GM23338 (cell line): ENCODE measurements at regions not wholly inside any gene's neighbourhood (a gene's known extent, or its start where the extent isn't known, plus 50 kb on each side); places are given as distances from the start of the nearest gene placed in this dataset.

Experiments used
- ATAC-seq: fragments of 200-7000 bp; cut with Tn5 transposase; 3 replicates; pipeline ENCODE4 v1.9.1; 2020
- DNase-seq: peaks from one replicate; pipeline ENCODE4 v3.0.0-alpha.2; 2015; ENCODE audit warnings: low spot score
- H2AFZ ChIP-seq: fragments of 200-600 bp; sonication (generic); 2 replicates; pipeline ENCODE4 v1.8.0; 2016; ENCODE audit warnings: antibody characterized with exemption, mild to moderate bottlenecking, moderate library complexity
- H3F3A ChIP-seq: fragments of 200-600 bp; sonication (generic); replicated peaks from 2 replicates; pipeline ENCODE4 v1.8.0; 2017; ENCODE audit warnings: antibody characterized with exemption, mixed run types, low read depth
- H3K27ac ChIP-seq: fragments of 200-600 bp; sonication (generic); 2 replicates; pipeline ENCODE4 v1.6.1; 2016; ENCODE audit warnings: low read depth
- H3K27me3 ChIP-seq: fragments of 200-600 bp; sonication (generic); 2 replicates; pipeline ENCODE4 v1.8.0; 2016; ENCODE audit warnings: mild to moderate bottlenecking, mixed run types, moderate library complexity; ENCODE audit not compliant: insufficient read depth
- H3K36me3 ChIP-seq: fragments of 200-600 bp; sonication (generic); 2 replicates; pipeline ENCODE4 v1.8.0; 2016; ENCODE audit warnings: mild to moderate bottlenecking; ENCODE audit not compliant: insufficient read depth
- H3K4me1 ChIP-seq: fragments of 200-600 bp; sonication (generic); 2 replicates; pipeline ENCODE4 v1.8.0; 2016; ENCODE audit warnings: mild to moderate bottlenecking, moderate library complexity; ENCODE audit not compliant: insufficient read depth
- H3K4me2 ChIP-seq: fragments of 200-600 bp; sonication (generic); 2 replicates; pipeline ENCODE4 v1.7.1; 2017; ENCODE audit warnings: mixed run types
- H3K4me3 ChIP-seq: fragments of 200-600 bp; sonication (generic); 2 replicates; pipeline ENCODE4 v1.6.1; 2016; ENCODE audit warnings: mixed run types
- H3K79me2 ChIP-seq: fragments of 200-600 bp; sonication (generic); replicated peaks from 2 replicates; pipeline ENCODE4 v1.8.0; 2017; ENCODE audit warnings: mild to moderate bottlenecking; ENCODE audit not compliant: insufficient read depth
- H3K9me2 ChIP-seq: fragments of 200-600 bp; sonication (generic); 2 replicates; pipeline ENCODE4 v1.8.0; 2017; ENCODE audit not compliant: insufficient read depth
- H4K20me1 ChIP-seq: fragments of 200-600 bp; sonication (generic); replicated peaks from 2 replicates; pipeline ENCODE4 v1.8.0; 2017; ENCODE audit warnings: mild to moderate bottlenecking; ENCODE audit not compliant: insufficient read depth
- H3K27ac Mint-ChIP-seq: 2 replicates; pipeline ENCODE4 v1.8.0; 2020; ENCODE audit warnings: inconsistent platforms, mild to moderate bottlenecking, moderate library complexity, mixed read lengths
- H3K27me3 Mint-ChIP-seq: 3 replicates; pipeline ENCODE4 v1.8.0; 2022; ENCODE audit warnings: low read depth, mild to moderate bottlenecking, moderate library complexity, mixed read lengths, inconsistent platforms; ENCODE audit not compliant: insufficient read depth, poor library complexity
- H3K36me3 Mint-ChIP-seq: 3 replicates; pipeline ENCODE4 v1.8.0; 2021; ENCODE audit warnings: low read depth, mild to moderate bottlenecking, inconsistent platforms, moderate library complexity, mixed read lengths
- H3K4me1 Mint-ChIP-seq: 3 replicates; pipeline ENCODE4 v1.8.0; 2020; ENCODE audit warnings: mild to moderate bottlenecking, inconsistent platforms, mixed read lengths
- H3K4me3 Mint-ChIP-seq: 3 replicates; pipeline ENCODE4 v1.8.0; 2021; ENCODE audit warnings: moderate library complexity, mild to moderate bottlenecking, inconsistent platforms, mixed read lengths
- H3K9me3 Mint-ChIP-seq: 3 replicates; pipeline ENCODE4 v1.8.0; 2020; ENCODE audit warnings: moderate library complexity, mild to moderate bottlenecking, inconsistent platforms, mixed read lengths
- CREB1 ChIP-seq: fragments of 250-450 bp; sonication (Bioruptor Pico); IDR thresholded peaks from 2 replicates; pipeline ENCODE4 v1.5.0; 2020; ENCODE audit warnings: low read depth, mild to moderate bottlenecking, moderate library complexity
- CTCF ChIP-seq, 2 experiments: fragments of 200-600 bp in 1 of 2; sonication (generic) in 1 of 2; conservative IDR thresholded peaks; 2 replicates each; pipeline versions ENCODE4 v1.5.1 to v1.6.1; 2016 to 2017; ENCODE audit warnings: antibody characterized with exemption in 2 of 2, low read depth in 2 of 2, mild to moderate bottlenecking in 2 of 2, moderate library complexity in 1 of 2
- EZH2 ChIP-seq: fragments of 200-600 bp; sonication (generic); IDR thresholded peaks from one replicate; pipeline ENCODE4 v1.8.0; 2017; ENCODE audit warnings: antibody characterized with exemption, mild to moderate bottlenecking, low read depth; ENCODE audit not compliant: unreplicated experiment
- EZH2phosphoT487 ChIP-seq: fragments of 200-600 bp; sonication (generic); IDR thresholded peaks from one replicate; pipeline ENCODE4 v1.8.1; 2018; ENCODE audit warnings: antibody characterized with exemption; ENCODE audit not compliant: unreplicated experiment
- JUNB ChIP-seq: IDR thresholded peaks from one replicate; pipeline ENCODE4 v1.6.1; 2016; ENCODE audit warnings: antibody characterized with exemption; ENCODE audit not compliant: unreplicated experiment
- NANOG ChIP-seq: IDR thresholded peaks from 2 replicates; pipeline ENCODE4 v1.6.1; 2016; ENCODE audit warnings: antibody characterized with exemption, borderline replicate concordance
- POLR2AphosphoS5 ChIP-seq: IDR thresholded peaks from 2 replicates; pipeline ENCODE4 v1.6.1; 2016; ENCODE audit warnings: antibody characterized with exemption, low read depth
- REST ChIP-seq: IDR thresholded peaks from one replicate; pipeline ENCODE4 v1.6.1; 2018; ENCODE audit warnings: antibody characterized with exemption; ENCODE audit not compliant: unreplicated experiment
- STAT1 ChIP-seq: IDR thresholded peaks from one replicate; pipeline ENCODE4 v1.6.1; 2016; ENCODE audit warnings: antibody characterized with exemption; ENCODE audit not compliant: unreplicated experiment
- ZNF114 ChIP-seq: fragments of 250-450 bp; sonication (Bioruptor Pico); IDR thresholded peaks from 2 replicates; pipeline ENCODE4 v1.5.0; 2020; ENCODE audit warnings: mild to moderate bottlenecking, moderate library complexity
- ZNF331 ChIP-seq: fragments of 250-450 bp; sonication (Bioruptor Pico); IDR thresholded peaks from 2 replicates; pipeline ENCODE4 v1.5.0; 2020; ENCODE audit warnings: low read depth, mild to moderate bottlenecking, moderate library complexity
- TF ChIP-seq, protein P1 (sequence below): IDR thresholded peaks from 2 replicates; pipeline ENCODE4 v1.6.1; 2016; ENCODE audit warnings: antibody characterized with exemption
- TF ChIP-seq, protein P2 (sequence below): fragments of 250-450 bp; sonication (Bioruptor Pico); IDR thresholded peaks from 2 replicates; pipeline ENCODE4 v1.5.0; 2020; ENCODE audit warnings: mild to moderate bottlenecking, moderate library complexity

DNA sequence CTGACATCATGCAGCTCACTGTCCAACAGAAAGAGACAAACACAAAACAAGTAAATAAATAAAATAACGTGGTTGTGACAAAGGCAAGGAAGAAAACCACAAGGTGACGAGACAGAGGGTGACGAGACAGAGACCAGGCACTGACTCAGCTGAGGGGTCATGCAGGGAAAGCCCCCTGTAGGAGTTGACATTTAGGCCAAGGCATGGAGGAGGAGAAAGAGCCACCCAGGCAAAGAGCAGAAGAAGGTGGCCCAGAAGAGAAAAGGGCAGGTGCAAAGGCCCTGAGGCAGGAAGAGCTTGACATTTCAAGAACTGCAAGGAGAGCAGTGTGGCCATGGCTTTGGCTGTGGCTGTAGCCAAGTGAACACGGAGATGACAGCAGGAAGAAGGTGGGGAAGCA is 65.1 kb upstream of the ID3 start:
- Mint-ChIP-seq H3K27me3 (peaks cover 17% of the 10 kb centered on the region), H3K9me3 (no peaks in the 10 kb centered on the region; the same call in 2 of the 3 replicates), H3K27ac (no peak overlapping the region), H3K4me1 (peaks cover 28% of the 10 kb centered on the region), H3K36me3 (no peaks in the 10 kb centered on the region), H3K4me3 (no peak overlapping the region)
- ATAC-seq (no peak), DNase-seq (no peak)
- Histone ChIP-seq H3K27ac (no peak overlapping the region), H3K79me2 (no peaks in the 10 kb centered on the region), H3K4me2 (no peak overlapping the region), H3K4me3 (no peak overlapping the region), H3K27me3 (peaks cover 14% of the 10 kb centered on the region), H3F3A (peaks cover 4% of the 10 kb centered on the region; the same call in 1 of the 2 replicates), H3K36me3 (no peaks in the 10 kb centered on the region), H4K20me1 (no peaks in the 10 kb centered on the region), H3K4me1 (peaks cover 7% of the 10 kb centered on the region; the same call in 1 of the 2 replicates), H2AFZ (no peak overlapping the region), H3K9me2 (no peaks in the 10 kb centered on the region)
- no peak for TF ChIP-seq JUNB
- TF ChIP-seq, protein P1, sequence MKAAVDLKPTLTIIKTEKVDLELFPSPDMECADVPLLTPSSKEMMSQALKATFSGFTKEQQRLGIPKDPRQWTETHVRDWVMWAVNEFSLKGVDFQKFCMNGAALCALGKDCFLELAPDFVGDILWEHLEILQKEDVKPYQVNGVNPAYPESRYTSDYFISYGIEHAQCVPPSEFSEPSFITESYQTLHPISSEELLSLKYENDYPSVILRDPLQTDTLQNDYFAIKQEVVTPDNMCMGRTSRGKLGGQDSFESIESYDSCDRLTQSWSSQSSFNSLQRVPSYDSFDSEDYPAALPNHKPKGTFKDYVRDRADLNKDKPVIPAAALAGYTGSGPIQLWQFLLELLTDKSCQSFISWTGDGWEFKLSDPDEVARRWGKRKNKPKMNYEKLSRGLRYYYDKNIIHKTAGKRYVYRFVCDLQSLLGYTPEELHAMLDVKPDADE: no peak
- no peak for TF ChIP-seq CREB1
- TF ChIP-seq ZNF331 (CRISPR knock-in tag): no peak
- no peak for TF ChIP-seq REST
- no peak for TF ChIP-seq NANOG
- no peak for TF ChIP-seq STAT1
- TF ChIP-seq, protein P2, sequence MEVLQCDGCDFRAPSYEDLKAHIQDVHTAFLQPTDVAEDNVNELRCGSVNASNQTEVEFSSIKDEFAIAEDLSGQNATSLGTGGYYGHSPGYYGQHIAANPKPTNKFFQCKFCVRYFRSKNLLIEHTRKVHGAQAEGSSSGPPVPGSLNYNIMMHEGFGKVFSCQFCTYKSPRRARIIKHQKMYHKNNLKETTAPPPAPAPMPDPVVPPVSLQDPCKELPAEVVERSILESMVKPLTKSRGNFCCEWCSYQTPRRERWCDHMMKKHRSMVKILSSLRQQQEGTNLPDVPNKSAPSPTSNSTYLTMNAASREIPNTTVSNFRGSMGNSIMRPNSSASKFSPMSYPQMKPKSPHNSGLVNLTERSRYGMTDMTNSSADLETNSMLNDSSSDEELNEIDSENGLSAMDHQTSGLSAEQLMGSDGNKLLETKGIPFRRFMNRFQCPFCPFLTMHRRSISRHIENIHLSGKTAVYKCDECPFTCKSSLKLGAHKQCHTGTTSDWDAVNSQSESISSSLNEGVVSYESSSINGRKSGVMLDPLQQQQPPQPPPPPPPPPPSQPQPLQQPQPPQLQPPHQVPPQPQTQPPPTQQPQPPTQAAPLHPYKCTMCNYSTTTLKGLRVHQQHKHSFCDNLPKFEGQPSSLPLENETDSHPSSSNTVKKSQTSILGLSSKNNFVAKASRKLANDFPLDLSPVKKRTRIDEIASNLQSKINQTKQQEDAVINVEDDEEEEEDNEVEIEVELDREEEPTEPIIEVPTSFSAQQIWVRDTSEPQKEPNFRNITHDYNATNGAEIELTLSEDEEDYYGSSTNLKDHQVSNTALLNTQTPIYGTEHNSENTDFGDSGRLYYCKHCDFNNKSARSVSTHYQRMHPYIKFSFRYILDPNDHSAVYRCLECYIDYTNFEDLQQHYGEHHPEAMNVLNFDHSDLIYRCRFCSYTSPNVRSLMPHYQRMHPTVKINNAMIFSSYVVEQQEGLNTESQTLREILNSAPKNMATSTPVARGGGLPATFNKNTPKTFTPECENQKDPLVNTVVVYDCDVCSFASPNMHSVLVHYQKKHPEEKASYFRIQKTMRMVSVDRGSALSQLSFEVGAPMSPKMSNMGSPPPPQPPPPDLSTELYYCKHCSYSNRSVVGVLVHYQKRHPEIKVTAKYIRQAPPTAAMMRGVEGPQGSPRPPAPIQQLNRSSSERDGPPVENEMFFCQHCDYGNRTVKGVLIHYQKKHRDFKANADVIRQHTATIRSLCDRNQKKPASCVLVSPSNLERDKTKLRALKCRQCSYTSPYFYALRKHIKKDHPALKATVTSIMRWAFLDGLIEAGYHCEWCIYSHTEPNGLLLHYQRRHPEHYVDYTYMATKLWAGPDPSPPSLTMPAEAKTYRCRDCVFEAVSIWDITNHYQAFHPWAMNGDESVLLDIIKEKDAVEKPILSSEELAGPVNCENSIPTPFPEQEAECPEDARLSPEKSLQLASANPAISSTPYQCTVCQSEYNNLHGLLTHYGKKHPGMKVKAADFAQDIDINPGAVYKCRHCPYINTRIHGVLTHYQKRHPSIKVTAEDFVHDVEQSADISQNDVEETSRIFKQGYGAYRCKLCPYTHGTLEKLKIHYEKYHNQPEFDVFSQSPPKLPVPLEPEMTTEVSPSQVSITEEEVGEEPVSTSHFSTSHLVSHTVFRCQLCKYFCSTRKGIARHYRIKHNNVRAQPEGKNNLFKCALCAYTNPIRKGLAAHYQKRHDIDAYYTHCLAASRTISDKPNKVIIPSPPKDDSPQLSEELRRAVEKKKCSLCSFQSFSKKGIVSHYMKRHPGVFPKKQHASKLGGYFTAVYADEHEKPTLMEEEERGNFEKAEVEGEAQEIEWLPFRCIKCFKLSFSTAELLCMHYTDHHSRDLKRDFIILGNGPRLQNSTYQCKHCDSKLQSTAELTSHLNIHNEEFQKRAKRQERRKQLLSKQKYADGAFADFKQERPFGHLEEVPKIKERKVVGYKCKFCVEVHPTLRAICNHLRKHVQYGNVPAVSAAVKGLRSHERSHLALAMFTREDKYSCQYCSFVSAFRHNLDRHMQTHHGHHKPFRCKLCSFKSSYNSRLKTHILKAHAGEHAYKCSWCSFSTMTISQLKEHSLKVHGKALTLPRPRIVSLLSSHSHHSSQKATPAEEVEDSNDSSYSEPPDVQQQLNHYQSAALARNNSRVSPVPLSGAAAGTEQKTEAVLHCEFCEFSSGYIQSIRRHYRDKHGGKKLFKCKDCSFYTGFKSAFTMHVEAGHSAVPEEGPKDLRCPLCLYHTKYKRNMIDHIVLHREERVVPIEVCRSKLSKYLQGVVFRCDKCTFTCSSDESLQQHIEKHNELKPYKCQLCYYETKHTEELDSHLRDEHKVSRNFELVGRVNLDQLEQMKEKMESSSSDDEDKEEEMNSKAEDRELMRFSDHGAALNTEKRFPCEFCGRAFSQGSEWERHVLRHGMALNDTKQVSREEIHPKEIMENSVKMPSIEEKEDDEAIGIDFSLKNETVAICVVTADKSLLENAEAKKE (CRISPR knock-in tag): no peak
- no peak for TF ChIP-seq EZH2phosphoT487
- TF ChIP-seq ZNF114 (CRISPR knock-in tag): no peak
- no peak for TF ChIP-seq CTCF (conservative IDR thresholded peaks at IDR 0.05; ENCODE audit: low read depth in 2 of 2)
- no peak for TF ChIP-seq EZH2
- TF ChIP-seq POLR2AphosphoS5: no peak
